ENCODE measurements at regions not wholly inside any gene's neighbourhood (a gene's known extent, or its start where the extent isn't known, plus 50 kb on each side); places are given as distances from the start of the nearest gene placed in this dataset.

DNA sequence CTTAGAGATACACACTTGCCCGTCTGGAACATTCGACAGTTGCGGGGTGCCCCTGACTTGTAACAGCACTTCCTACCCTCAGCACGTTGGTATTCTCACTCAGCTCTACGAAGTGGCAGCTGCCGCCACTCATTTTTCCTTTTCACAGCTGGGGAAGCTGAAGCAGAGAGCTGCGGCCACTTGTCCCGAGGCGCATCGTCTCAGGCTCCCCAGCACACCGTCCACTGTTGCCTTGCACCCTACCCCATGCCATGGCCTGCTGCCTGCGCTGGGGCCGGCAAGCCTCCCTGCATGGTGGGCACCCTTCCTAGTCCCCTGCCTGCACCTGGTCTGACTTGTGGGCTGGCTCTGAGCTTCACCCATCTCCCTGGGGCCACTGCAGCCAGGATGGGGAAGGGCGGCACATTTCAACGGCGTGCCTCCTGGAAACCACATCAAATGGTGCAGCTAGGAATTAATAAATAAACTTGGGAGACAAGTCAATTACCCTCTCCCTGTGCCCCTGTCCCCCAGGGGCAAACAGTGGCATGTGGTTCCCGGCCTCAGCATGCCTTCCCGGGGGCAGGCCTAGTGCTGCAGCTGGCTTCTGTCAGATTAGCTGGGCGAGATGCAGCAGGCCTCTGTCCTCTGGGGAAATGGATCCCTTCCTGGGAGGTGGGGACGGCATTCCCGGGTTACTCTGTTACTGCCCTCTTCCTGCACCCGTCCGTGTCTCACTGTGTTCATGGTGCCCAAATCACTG lies 64.7 kb upstream of the HAAO start:
- TF ChIP-seq JUNB (IDR thresholded peaks at IDR 0.05; ENCODE audit: unreplicated experiment) (no peak), CTCF (conservative IDR thresholded peaks at IDR 0.05; ENCODE audit: low read depth in 2 of 2) (no peak), EZH2phosphoT487 (IDR thresholded peaks at IDR 0.05; ENCODE audit: unreplicated experiment) (no peak), EZH2 (IDR thresholded peaks at IDR 0.05; ENCODE audit: low read depth, unreplicated experiment) (no peak), POLR2AphosphoS5 (IDR thresholded peaks at IDR 0.05; ENCODE audit: low read depth) (no peak), REST (IDR thresholded peaks at IDR 0.05; ENCODE audit: unreplicated experiment) (no peak), CREB1 (CRISPR knock-in tag; IDR thresholded peaks at IDR 0.05; ENCODE audit: low read depth) (no peak), STAT1 (IDR thresholded peaks at IDR 0.05; ENCODE audit: unreplicated experiment) (no peak), ZNF114 (CRISPR knock-in tag; IDR thresholded peaks at IDR 0.05) (no peak), NANOG (IDR thresholded peaks at IDR 0.05; ENCODE audit: borderline replicate concordance) (no peak), ZNF331 (CRISPR knock-in tag; IDR thresholded peaks at IDR 0.05; ENCODE audit: low read depth) (no peak)
- TF ChIP-seq, protein P1, sequence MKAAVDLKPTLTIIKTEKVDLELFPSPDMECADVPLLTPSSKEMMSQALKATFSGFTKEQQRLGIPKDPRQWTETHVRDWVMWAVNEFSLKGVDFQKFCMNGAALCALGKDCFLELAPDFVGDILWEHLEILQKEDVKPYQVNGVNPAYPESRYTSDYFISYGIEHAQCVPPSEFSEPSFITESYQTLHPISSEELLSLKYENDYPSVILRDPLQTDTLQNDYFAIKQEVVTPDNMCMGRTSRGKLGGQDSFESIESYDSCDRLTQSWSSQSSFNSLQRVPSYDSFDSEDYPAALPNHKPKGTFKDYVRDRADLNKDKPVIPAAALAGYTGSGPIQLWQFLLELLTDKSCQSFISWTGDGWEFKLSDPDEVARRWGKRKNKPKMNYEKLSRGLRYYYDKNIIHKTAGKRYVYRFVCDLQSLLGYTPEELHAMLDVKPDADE (IDR thresholded peaks at IDR 0.05) = no peak
- TF ChIP-seq, protein P2, sequence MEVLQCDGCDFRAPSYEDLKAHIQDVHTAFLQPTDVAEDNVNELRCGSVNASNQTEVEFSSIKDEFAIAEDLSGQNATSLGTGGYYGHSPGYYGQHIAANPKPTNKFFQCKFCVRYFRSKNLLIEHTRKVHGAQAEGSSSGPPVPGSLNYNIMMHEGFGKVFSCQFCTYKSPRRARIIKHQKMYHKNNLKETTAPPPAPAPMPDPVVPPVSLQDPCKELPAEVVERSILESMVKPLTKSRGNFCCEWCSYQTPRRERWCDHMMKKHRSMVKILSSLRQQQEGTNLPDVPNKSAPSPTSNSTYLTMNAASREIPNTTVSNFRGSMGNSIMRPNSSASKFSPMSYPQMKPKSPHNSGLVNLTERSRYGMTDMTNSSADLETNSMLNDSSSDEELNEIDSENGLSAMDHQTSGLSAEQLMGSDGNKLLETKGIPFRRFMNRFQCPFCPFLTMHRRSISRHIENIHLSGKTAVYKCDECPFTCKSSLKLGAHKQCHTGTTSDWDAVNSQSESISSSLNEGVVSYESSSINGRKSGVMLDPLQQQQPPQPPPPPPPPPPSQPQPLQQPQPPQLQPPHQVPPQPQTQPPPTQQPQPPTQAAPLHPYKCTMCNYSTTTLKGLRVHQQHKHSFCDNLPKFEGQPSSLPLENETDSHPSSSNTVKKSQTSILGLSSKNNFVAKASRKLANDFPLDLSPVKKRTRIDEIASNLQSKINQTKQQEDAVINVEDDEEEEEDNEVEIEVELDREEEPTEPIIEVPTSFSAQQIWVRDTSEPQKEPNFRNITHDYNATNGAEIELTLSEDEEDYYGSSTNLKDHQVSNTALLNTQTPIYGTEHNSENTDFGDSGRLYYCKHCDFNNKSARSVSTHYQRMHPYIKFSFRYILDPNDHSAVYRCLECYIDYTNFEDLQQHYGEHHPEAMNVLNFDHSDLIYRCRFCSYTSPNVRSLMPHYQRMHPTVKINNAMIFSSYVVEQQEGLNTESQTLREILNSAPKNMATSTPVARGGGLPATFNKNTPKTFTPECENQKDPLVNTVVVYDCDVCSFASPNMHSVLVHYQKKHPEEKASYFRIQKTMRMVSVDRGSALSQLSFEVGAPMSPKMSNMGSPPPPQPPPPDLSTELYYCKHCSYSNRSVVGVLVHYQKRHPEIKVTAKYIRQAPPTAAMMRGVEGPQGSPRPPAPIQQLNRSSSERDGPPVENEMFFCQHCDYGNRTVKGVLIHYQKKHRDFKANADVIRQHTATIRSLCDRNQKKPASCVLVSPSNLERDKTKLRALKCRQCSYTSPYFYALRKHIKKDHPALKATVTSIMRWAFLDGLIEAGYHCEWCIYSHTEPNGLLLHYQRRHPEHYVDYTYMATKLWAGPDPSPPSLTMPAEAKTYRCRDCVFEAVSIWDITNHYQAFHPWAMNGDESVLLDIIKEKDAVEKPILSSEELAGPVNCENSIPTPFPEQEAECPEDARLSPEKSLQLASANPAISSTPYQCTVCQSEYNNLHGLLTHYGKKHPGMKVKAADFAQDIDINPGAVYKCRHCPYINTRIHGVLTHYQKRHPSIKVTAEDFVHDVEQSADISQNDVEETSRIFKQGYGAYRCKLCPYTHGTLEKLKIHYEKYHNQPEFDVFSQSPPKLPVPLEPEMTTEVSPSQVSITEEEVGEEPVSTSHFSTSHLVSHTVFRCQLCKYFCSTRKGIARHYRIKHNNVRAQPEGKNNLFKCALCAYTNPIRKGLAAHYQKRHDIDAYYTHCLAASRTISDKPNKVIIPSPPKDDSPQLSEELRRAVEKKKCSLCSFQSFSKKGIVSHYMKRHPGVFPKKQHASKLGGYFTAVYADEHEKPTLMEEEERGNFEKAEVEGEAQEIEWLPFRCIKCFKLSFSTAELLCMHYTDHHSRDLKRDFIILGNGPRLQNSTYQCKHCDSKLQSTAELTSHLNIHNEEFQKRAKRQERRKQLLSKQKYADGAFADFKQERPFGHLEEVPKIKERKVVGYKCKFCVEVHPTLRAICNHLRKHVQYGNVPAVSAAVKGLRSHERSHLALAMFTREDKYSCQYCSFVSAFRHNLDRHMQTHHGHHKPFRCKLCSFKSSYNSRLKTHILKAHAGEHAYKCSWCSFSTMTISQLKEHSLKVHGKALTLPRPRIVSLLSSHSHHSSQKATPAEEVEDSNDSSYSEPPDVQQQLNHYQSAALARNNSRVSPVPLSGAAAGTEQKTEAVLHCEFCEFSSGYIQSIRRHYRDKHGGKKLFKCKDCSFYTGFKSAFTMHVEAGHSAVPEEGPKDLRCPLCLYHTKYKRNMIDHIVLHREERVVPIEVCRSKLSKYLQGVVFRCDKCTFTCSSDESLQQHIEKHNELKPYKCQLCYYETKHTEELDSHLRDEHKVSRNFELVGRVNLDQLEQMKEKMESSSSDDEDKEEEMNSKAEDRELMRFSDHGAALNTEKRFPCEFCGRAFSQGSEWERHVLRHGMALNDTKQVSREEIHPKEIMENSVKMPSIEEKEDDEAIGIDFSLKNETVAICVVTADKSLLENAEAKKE (CRISPR knock-in tag; IDR thresholded peaks at IDR 0.05) = no peak

Measured in GM23338 (cell line).